ENCODE measurements at regions not wholly inside any gene's neighbourhood (a gene's known extent, or its start where the extent isn't known, plus 50 kb on each side); places are given as distances from the start of the nearest gene placed in this dataset.

GRCh38 chr13:86684402-86684801 lies 885.2 kb upstream of the SLITRK6 start:
- Histone ChIP-seq H3K4me2 (ENCODE audit: low read length) (no peak overlapping the region), H3K9ac (ENCODE audit: low read length) (no peak overlapping the region), H3K27me3 (ENCODE audit: insufficient read depth, low read length) (no peaks in the 10 kb centered on the region), H3K4me3 (ENCODE audit: low read depth, low read length, poor library complexity, severe bottlenecking) (no peak overlapping the region), H4K20me1 (ENCODE audit: insufficient read depth, low read length) (no peaks in the 10 kb centered on the region), H3K36me3 (ENCODE audit: insufficient read depth, low read length) (no peaks in the 10 kb centered on the region), H3K9me2 (ENCODE audit: low read depth, low read length) (no peaks in the 10 kb centered on the region), H3K9me3 (ENCODE audit: low read length) (no peaks in the 10 kb centered on the region), H2AFZ (ENCODE audit: low read length) (no peak overlapping the region), H3F3A (ENCODE audit: insufficient read depth, low read length) (peaks cover 4% of the 10 kb centered on the region; the same call in 1 of the 2 replicates), H3K4me1 (ENCODE audit: insufficient read depth, low read length, severe bottlenecking) (peaks cover 20% of the 10 kb centered on the region), H3K79me2 (ENCODE audit: insufficient read depth, low read length) (no peaks in the 10 kb centered on the region), H3K27ac (ENCODE audit: low read depth, low read length, poor library complexity, severe bottlenecking) (no peak overlapping the region)
- TF ChIP-seq, protein P1, sequence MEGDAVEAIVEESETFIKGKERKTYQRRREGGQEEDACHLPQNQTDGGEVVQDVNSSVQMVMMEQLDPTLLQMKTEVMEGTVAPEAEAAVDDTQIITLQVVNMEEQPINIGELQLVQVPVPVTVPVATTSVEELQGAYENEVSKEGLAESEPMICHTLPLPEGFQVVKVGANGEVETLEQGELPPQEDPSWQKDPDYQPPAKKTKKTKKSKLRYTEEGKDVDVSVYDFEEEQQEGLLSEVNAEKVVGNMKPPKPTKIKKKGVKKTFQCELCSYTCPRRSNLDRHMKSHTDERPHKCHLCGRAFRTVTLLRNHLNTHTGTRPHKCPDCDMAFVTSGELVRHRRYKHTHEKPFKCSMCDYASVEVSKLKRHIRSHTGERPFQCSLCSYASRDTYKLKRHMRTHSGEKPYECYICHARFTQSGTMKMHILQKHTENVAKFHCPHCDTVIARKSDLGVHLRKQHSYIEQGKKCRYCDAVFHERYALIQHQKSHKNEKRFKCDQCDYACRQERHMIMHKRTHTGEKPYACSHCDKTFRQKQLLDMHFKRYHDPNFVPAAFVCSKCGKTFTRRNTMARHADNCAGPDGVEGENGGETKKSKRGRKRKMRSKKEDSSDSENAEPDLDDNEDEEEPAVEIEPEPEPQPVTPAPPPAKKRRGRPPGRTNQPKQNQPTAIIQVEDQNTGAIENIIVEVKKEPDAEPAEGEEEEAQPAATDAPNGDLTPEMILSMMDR (IDR thresholded peaks at IDR 0.05; ENCODE audit: low read length), result no peak

DNA sequence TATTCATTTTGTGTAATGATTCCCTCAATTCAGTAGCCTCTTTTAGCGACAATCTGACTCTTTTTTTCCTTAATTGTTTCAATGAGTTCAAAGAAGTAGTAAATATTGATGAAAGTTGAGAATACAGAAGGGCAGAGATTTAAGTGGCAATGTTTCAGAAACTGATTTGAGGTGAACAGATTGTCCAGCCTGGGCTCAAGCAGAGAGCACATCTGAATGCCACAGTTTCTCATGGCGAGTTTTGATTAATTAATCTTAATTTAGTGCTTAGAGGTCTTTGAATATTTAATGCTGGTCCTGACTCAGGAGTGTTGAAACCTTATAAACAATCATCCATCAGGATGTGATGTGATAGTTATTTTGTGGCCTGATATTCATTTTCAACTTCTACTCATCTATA lies 890.7 kb upstream of the SLITRK6 start:
- Histone ChIP-seq H3K27ac (ENCODE audit: low read depth, low read length, poor library complexity, severe bottlenecking) (no peak overlapping the region), H3K4me1 (ENCODE audit: insufficient read depth, low read length, severe bottlenecking) (peaks cover 13% of the 10 kb centered on the region), H3K9ac (ENCODE audit: low read length) (no peak overlapping the region), H3K9me3 (ENCODE audit: low read length) (peaks cover 7% of the 10 kb centered on the region; the same call in 1 of the 2 replicates), H3K4me3 (ENCODE audit: low read depth, low read length, poor library complexity, severe bottlenecking) (no peak overlapping the region), H3K4me2 (ENCODE audit: low read length) (no peak overlapping the region), H3K27me3 (ENCODE audit: insufficient read depth, low read length) (no peaks in the 10 kb centered on the region), H4K20me1 (ENCODE audit: insufficient read depth, low read length) (no peaks in the 10 kb centered on the region), H3F3A (ENCODE audit: insufficient read depth, low read length) (no peaks in the 10 kb centered on the region), H2AFZ (ENCODE audit: low read length) (no peak overlapping the region), H3K79me2 (ENCODE audit: insufficient read depth, low read length) (no peaks in the 10 kb centered on the region), H3K9me2 (ENCODE audit: low read depth, low read length) (no peaks in the 10 kb centered on the region), H3K36me3 (ENCODE audit: insufficient read depth, low read length) (no peaks in the 10 kb centered on the region)
- no peak for TF ChIP-seq EZH2 (IDR thresholded peaks at IDR 0.05; ENCODE audit: borderline replicate concordance, low read length)
- TF ChIP-seq, protein P1 (IDR thresholded peaks at IDR 0.05; ENCODE audit: low read length), result no peak

DNA sequence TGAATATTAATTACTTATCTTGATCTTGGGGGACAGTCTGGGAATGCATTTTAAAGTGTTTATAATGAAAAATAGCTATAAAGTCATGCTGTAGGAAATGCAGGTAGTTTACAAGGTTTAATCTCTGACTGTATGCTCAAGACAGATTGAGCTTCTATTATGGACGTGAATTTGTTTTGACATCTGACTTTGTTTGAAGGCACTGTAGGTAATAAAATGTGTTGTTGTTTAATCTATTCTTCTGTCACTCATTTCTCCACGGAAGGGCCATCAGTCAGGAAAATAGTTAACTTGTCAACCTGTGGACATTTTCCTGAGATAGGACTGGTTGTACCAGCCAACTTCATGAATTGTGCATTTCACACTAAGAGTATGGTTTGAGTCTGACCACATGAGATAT lies 893.1 kb upstream of the SLITRK6 start:
- no peaks in the 10 kb centered on the region for H3K36me3 ChIP-seq (ENCODE audit: insufficient read depth, low read length)
- H3K4me2 ChIP-seq (ENCODE audit: low read length), result no peak overlapping the region
- H3K4me1 ChIP-seq (ENCODE audit: insufficient read depth, low read length, severe bottlenecking), result peaks cover 6% of the 10 kb centered on the region
- H4K20me1 ChIP-seq (ENCODE audit: insufficient read depth, low read length), result no peaks in the 10 kb centered on the region
- H2AFZ ChIP-seq (ENCODE audit: low read length), result peak overlapping the region; percentile 18; the same call in 1 of the 2 replicates
- peaks cover 7% of the 10 kb centered on the region; the same call in 1 of the 2 replicates for H3K9me3 ChIP-seq (ENCODE audit: low read length)
- H3K27me3 ChIP-seq (ENCODE audit: insufficient read depth, low read length), result no peaks in the 10 kb centered on the region
- H3K79me2 ChIP-seq (ENCODE audit: insufficient read depth, low read length), result no peaks in the 10 kb centered on the region
- no peak overlapping the region for H3K9ac ChIP-seq (ENCODE audit: low read length)
- no peak overlapping the region for H3K4me3 ChIP-seq (ENCODE audit: low read depth, low read length, poor library complexity, severe bottlenecking)
- no peak overlapping the region for H3K27ac ChIP-seq (ENCODE audit: low read depth, low read length, poor library complexity, severe bottlenecking)
- no peaks in the 10 kb centered on the region for H3F3A ChIP-seq (ENCODE audit: insufficient read depth, low read length)
- no peaks in the 10 kb centered on the region for H3K9me2 ChIP-seq (ENCODE audit: low read depth, low read length)
- TF ChIP-seq, protein P1 (IDR thresholded peaks at IDR 0.05; ENCODE audit: low read length), result no peak
- no peak for TF ChIP-seq EZH2 (IDR thresholded peaks at IDR 0.05; ENCODE audit: borderline replicate concordance, low read length)

All from OCI-LY1 (cell line).